ENCODE measurements at regions not wholly inside any gene's neighbourhood (a gene's known extent, or its start where the extent isn't known, plus 50 kb on each side); places are given as distances from the start of the nearest gene placed in this dataset.

DNA sequence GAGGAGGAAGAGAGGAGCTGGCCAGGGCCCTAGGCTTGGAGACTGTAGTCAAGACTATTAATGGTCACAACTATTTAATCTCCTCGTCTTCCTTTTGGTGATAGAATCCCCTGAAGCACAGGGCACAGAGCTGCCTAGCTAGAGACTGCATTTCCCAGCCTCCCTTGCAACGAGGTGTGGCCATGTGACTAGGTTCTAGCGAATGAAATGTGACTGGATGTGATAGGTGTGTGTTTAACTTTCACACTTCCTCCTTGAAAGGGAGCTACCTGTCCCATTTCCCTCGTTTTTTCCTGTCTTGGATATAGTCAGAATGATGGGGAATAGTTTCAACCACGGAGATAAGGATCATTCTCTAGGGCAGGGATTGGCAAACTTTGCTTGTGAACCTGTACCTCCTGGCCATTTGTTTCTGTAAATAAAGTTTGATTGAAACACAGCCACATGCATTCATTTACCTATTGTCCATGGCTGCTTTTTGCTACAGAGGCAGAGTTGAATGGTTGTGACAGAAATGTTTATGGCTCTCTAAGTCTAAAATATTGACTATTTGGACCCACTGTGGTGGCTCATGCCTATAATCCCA, 313.5 kb downstream of the MIAT start:
- TF ChIP-seq TAF1 (IDR thresholded peaks at IDR 0.05; ENCODE audit: borderline replicate concordance, insufficient read depth, low read length): no peak
- no peak for TF ChIP-seq FOXP2 (optimal IDR thresholded peaks at IDR 0.05; ENCODE audit: borderline replicate concordance, extremely low read depth, extremely low read length, insufficient read depth)
- no peak for TF ChIP-seq SIN3A (IDR thresholded peaks at IDR 0.05; ENCODE audit: borderline replicate concordance, insufficient read depth, low read length)
- no peak for TF ChIP-seq POLR2AphosphoS5 (IDR thresholded peaks at IDR 0.05; ENCODE audit: low read depth, low read length)
- TF ChIP-seq, protein P1, sequence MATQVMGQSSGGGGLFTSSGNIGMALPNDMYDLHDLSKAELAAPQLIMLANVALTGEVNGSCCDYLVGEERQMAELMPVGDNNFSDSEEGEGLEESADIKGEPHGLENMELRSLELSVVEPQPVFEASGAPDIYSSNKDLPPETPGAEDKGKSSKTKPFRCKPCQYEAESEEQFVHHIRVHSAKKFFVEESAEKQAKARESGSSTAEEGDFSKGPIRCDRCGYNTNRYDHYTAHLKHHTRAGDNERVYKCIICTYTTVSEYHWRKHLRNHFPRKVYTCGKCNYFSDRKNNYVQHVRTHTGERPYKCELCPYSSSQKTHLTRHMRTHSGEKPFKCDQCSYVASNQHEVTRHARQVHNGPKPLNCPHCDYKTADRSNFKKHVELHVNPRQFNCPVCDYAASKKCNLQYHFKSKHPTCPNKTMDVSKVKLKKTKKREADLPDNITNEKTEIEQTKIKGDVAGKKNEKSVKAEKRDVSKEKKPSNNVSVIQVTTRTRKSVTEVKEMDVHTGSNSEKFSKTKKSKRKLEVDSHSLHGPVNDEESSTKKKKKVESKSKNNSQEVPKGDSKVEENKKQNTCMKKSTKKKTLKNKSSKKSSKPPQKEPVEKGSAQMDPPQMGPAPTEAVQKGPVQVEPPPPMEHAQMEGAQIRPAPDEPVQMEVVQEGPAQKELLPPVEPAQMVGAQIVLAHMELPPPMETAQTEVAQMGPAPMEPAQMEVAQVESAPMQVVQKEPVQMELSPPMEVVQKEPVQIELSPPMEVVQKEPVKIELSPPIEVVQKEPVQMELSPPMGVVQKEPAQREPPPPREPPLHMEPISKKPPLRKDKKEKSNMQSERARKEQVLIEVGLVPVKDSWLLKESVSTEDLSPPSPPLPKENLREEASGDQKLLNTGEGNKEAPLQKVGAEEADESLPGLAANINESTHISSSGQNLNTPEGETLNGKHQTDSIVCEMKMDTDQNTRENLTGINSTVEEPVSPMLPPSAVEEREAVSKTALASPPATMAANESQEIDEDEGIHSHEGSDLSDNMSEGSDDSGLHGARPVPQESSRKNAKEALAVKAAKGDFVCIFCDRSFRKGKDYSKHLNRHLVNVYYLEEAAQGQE (IDR thresholded peaks at IDR 0.05; ENCODE audit: insufficient read depth in 1 of 2, low read depth in 2 of 2, low read length in 2 of 2): no peak

DNA sequence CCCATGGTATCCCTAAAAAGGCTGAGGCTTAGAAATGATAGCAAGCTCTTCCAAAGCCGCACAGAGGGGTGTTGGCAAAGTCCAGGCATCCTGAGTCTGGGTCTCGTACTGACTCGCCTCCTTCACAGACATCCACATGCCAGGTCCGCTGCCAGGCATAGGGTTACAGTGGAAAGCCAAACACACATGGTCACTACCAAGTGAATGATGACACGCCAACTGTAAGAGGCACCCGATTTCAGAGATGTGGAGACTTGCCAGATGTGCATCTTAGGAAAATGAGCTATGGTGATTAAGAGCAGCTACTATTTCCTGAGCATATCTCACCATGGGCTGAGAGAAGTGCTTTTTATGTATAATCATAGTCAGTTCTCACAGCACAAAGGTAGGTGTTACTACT, 314.9 kb downstream of the MIAT start:
- TF ChIP-seq FOXP2 (optimal IDR thresholded peaks at IDR 0.05; ENCODE audit: borderline replicate concordance, extremely low read depth, extremely low read length, insufficient read depth): no peak
- no peak for TF ChIP-seq TAF1 (IDR thresholded peaks at IDR 0.05; ENCODE audit: borderline replicate concordance, insufficient read depth, low read length)
- no peak for TF ChIP-seq POLR2AphosphoS5 (IDR thresholded peaks at IDR 0.05; ENCODE audit: low read depth, low read length)
- no peak for TF ChIP-seq SIN3A (IDR thresholded peaks at IDR 0.05; ENCODE audit: borderline replicate concordance, insufficient read depth, low read length)
- TF ChIP-seq, protein P1 (IDR thresholded peaks at IDR 0.05; ENCODE audit: insufficient read depth in 1 of 2, low read depth in 2 of 2, low read length in 2 of 2): no peak

DNA sequence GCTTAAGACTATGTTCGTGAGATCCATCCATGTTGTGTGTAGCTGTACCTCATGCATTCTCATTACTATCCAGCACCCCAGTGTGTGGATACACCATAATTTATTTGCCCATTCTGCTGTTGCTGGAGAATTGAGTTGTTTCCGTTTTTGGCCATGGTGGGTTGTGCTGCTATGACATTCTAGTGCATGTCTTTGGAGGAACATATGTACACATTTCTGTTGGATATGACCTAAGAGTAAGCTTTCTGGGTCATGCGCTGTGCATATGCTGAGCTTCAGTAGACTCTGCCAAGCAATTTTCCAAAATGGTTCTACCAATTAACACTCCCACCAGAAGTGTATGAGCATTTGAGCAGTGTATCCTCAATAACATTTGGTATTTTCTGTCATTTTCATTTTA, 316.6 kb downstream of the MIAT start:
- TF ChIP-seq FOXP2 (optimal IDR thresholded peaks at IDR 0.05; ENCODE audit: borderline replicate concordance, extremely low read depth, extremely low read length, insufficient read depth) (no peak), SIN3A (IDR thresholded peaks at IDR 0.05; ENCODE audit: borderline replicate concordance, insufficient read depth, low read length) (no peak), POLR2AphosphoS5 (IDR thresholded peaks at IDR 0.05; ENCODE audit: low read depth, low read length) (no peak), TAF1 (IDR thresholded peaks at IDR 0.05; ENCODE audit: borderline replicate concordance, insufficient read depth, low read length) (no peak)
- TF ChIP-seq, protein P1 (IDR thresholded peaks at IDR 0.05; ENCODE audit: insufficient read depth in 1 of 2, low read depth in 2 of 2, low read length in 2 of 2): no peak

DNA sequence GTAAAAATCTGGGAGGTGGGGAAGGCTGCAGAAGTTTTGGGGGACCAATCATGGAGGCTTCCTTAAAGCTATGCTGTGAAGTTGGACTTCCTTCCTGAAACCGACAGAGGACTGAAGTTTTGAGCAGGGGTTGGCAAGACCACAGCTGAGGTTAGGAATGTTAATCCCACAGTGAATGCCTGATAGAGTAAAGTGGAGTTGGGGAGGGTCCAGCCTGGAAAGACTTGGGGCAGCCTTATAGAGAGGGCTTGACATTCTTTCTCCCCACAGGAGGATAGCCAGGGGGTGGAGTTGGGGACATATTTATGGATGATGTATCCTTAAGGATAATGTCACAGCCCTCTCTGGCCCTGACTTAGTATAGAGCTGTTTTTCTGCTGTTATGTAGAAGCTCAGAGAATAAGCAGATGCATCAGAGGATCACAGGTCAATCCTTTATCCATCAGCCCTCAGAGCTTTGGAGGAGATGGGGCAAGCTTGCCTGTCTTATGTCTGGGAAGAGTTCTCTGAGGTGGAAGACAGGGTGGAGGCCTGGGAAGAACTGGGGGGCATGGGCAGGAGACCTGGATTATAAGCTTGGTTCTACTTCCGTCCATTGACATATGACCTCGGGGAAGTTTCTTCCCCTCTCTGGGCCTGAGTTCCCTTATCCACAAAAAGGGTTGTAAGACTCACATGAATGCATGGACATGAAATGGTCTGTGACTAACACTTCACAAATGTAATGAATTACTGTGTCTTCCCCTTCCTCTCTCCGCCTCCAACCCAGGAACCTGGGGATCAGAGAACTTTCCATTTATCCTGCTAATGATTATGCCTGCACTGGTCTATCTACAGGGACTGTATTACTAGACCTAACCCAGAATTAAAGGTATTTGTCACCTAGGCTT, 317.8 kb downstream of the MIAT start:
- TF ChIP-seq, protein P1 (IDR thresholded peaks at IDR 0.05; ENCODE audit: insufficient read depth in 1 of 2, low read depth in 2 of 2, low read length in 2 of 2): no peak
- no peak for TF ChIP-seq POLR2AphosphoS5 (IDR thresholded peaks at IDR 0.05; ENCODE audit: low read depth, low read length)
- no peak for TF ChIP-seq TAF1 (IDR thresholded peaks at IDR 0.05; ENCODE audit: borderline replicate concordance, insufficient read depth, low read length)
- TF ChIP-seq FOXP2 (optimal IDR thresholded peaks at IDR 0.05; ENCODE audit: borderline replicate concordance, extremely low read depth, extremely low read length, insufficient read depth): no peak
- TF ChIP-seq SIN3A (IDR thresholded peaks at IDR 0.05; ENCODE audit: borderline replicate concordance, insufficient read depth, low read length): no peak

All from PFSK-1 (cell line).